Ishikawa (cell line): ENCODE measurements at regions not wholly inside any gene's neighbourhood (a gene's known extent, or its start where the extent isn't known, plus 50 kb on each side); places are given as distances from the start of the nearest gene placed in this dataset.

Experiments
- CEBPB ChIP-seq: IDR thresholded peaks from 2 replicates; pipeline ENCODE4 v1.6.1; 2012
- CREB1 ChIP-seq: IDR thresholded peaks from 2 replicates; pipeline ENCODE4 v1.6.1; 2012; ENCODE audit warnings: low read depth
- EGR1 ChIP-seq: IDR thresholded peaks from 2 replicates; pipeline ENCODE4 v1.6.1; 2012
- MAX ChIP-seq: IDR thresholded peaks from 2 replicates; pipeline ENCODE4 v1.6.1; 2012
- RAD21 ChIP-seq: IDR thresholded peaks from 2 replicates; pipeline ENCODE4 v1.6.1; 2012; ENCODE audit warnings: low read depth
- REST ChIP-seq: IDR thresholded peaks from 2 replicates; pipeline ENCODE4 v1.6.1; 2012; ENCODE audit warnings: low read depth, mild to moderate bottlenecking
- TAF1 ChIP-seq: IDR thresholded peaks from 2 replicates; pipeline ENCODE4 v1.6.1; 2012; ENCODE audit warnings: low read depth, mild to moderate bottlenecking
- TEAD4 ChIP-seq: IDR thresholded peaks from 2 replicates; pipeline ENCODE4 v1.6.1; 2012
- USF1 ChIP-seq: IDR thresholded peaks from 2 replicates; pipeline ENCODE4 v1.6.1; 2012

GRCh38 chr4:124097447-124097846 is 615.1 kb downstream of the ANKRD50 start:
- TF ChIP-seq RAD21: no peak
- TF ChIP-seq REST: no peak
- TF ChIP-seq CREB1: no peak
- no peak for TF ChIP-seq MAX
- TF ChIP-seq TAF1: no peak
- no peak for TF ChIP-seq CEBPB
- no peak for TF ChIP-seq USF1
- TF ChIP-seq TEAD4: no peak
- no peak for TF ChIP-seq EGR1
